Endothelial cell of umbilical vein (primary cell): ENCODE measurements at regions not wholly inside any gene's neighbourhood (a gene's known extent, or its start where the extent isn't known, plus 50 kb on each side); places are given as distances from the start of the nearest gene placed in this dataset.

Experiments
- BruUV-seq: library from RNA; stranded (reverse); fragments of 400-500 nt; replicated peaks from 2 replicates; lab custom pipeline; 2021; lab: Mats Ljungman, UMichigan
- CTCF ChIA-PET: fragments of 300-600, 350-600 bp; sonication (Branson Sonifier 250); formaldehyde crosslinking; loops from one replicate; lab custom pipeline; 2021; ENCODE audit warnings: antibody characterized with exemption, inconsistent platforms; lab: Charles Lee
- POLR2A ChIA-PET: fragments of 300-600, 350-600 bp; sonication (Branson Sonifier 250); formaldehyde crosslinking; loops from one replicate; lab custom pipeline; 2021; ENCODE audit warnings: antibody characterized with exemption, inconsistent platforms; lab: Charles Lee
- DNase-seq: peaks from one replicate; pipeline ENCODE4 v3.0.0-alpha.2; 2011; ENCODE audit warnings: low read depth, low spot score
- FAIRE-seq: peaks from 2 replicates; lab custom pipeline; 2011; peaks lifted over from hg19 to GRCh38; lab: Jason Lieb, UNC
- H2AFZ ChIP-seq: 2 replicates; pipeline ENCODE4 v1.6.0; 2012; ENCODE audit warnings: low read depth, low read length, control low read depth, inconsistent platforms
- H3K27ac ChIP-seq: 2 replicates; pipeline ENCODE4 v1.5.1; 2011; ENCODE audit warnings: low read depth, mild to moderate bottlenecking, control low read depth, low read length, moderate library complexity; ENCODE audit not compliant: insufficient read depth
- H3K27me3 ChIP-seq, 2 experiments: 2 replicates each; pipeline versions ENCODE4 v1.6.0 to v1.6.1; 2011; ENCODE audit warnings: low read length in 2 of 2, mixed read lengths in 1 of 2; ENCODE audit not compliant: control insufficient read depth in 2 of 2, insufficient read depth in 2 of 2
- H3K36me3 ChIP-seq, 2 experiments: 2 replicates in 1 of 2; 3 replicates in 1 of 2; pipeline ENCODE4 v1.5.1; 2011; ENCODE audit warnings: low read length in 2 of 2, mild to moderate bottlenecking in 1 of 2, moderate library complexity in 1 of 2; ENCODE audit not compliant: control insufficient read depth in 2 of 2, insufficient read depth in 2 of 2; ENCODE audit errors: extremely low read depth in 1 of 2
- H3K4me1 ChIP-seq: 3 replicates; pipeline ENCODE4 v1.5.1; 2011; ENCODE audit warnings: mild to moderate bottlenecking, low read length; ENCODE audit not compliant: control insufficient read depth, insufficient read depth; ENCODE audit errors: extremely low read depth
- H3K4me2 ChIP-seq: 2 replicates; pipeline ENCODE4 v1.6.1; 2011; ENCODE audit warnings: low read length, control low read depth, mixed read lengths; ENCODE audit not compliant: insufficient read depth
- H3K4me3 ChIP-seq, 3 experiments: fragments of 200-600 bp in 1 of 3; sonication (generic), shearing (Covaris generic) in 1 of 3; replicated peaks in 1 of 3; 2 replicates each; pipeline ENCODE4 v1.5.1; 2011 to 2016; ENCODE audit warnings: control low read depth in 3 of 3, low read length in 3 of 3, mild to moderate bottlenecking in 2 of 3, inconsistent platforms in 1 of 3, low read depth in 1 of 3, moderate library complexity in 1 of 3; ENCODE audit not compliant: insufficient read depth in 1 of 3
- H3K79me2 ChIP-seq: 2 replicates; pipeline ENCODE4 v1.6.0; 2012; ENCODE audit warnings: low read length, inconsistent platforms; ENCODE audit not compliant: control insufficient read depth, insufficient read depth
- H3K9ac ChIP-seq: replicated peaks from 2 replicates; pipeline ENCODE3; 2011; ENCODE audit warnings: low read length, control low read depth; ENCODE audit not compliant: insufficient read depth; ENCODE audit errors: extremely low read depth
- H3K9me1 ChIP-seq: replicated peaks from 3 replicates; pipeline ENCODE4 v1.6.0; 2011; ENCODE audit warnings: mild to moderate bottlenecking, low read length; ENCODE audit not compliant: control insufficient read depth, insufficient read depth; ENCODE audit errors: extremely low read depth
- H3K9me3 ChIP-seq: replicated peaks from 2 replicates; pipeline ENCODE4 v1.5.1; 2012; ENCODE audit warnings: low read length, inconsistent platforms; ENCODE audit not compliant: control insufficient read depth, insufficient read depth
- H4K20me1 ChIP-seq: replicated peaks from 2 replicates; pipeline ENCODE3; 2011; ENCODE audit warnings: mild to moderate bottlenecking, low read length; ENCODE audit not compliant: control insufficient read depth, insufficient read depth; ENCODE audit errors: extremely low read depth
- CTCF ChIP-seq, 2 donors: IDR thresholded peaks; 1 replicate in 1 of 2; 2 replicates in 1 of 2; pipeline ENCODE4 v1.5.1; 2011; ENCODE audit warnings: low read length in 2 of 2, mild to moderate bottlenecking in 2 of 2, moderate library complexity in 2 of 2, control low read depth in 1 of 2, inconsistent platforms in 1 of 2, low read depth in 1 of 2; ENCODE audit not compliant: insufficient read depth in 1 of 2; ENCODE audit errors: extremely low read depth in 1 of 2
- EZH2 ChIP-seq: IDR thresholded peaks from 2 replicates; pipeline ENCODE4 v1.6.1; 2012; ENCODE audit warnings: borderline replicate concordance, low read depth, mild to moderate bottlenecking, moderate library complexity, low read length, inconsistent platforms; ENCODE audit not compliant: severe bottlenecking
- FOS ChIP-seq: IDR thresholded peaks from 2 replicates; pipeline ENCODE4 v1.6.1; 2011; ENCODE audit warnings: mild to moderate bottlenecking, low read length, moderate library complexity, borderline replicate concordance; ENCODE audit not compliant: insufficient read depth
- GATA2 ChIP-seq: IDR thresholded peaks from 2 replicates; pipeline ENCODE4 v1.7.0; 2011; ENCODE audit warnings: low read depth, mild to moderate bottlenecking, moderate library complexity, mixed read lengths, low read length; ENCODE audit not compliant: insufficient read length, insufficient read depth
- JUN ChIP-seq: IDR thresholded peaks from 2 replicates; pipeline ENCODE4 v1.6.1; 2011; ENCODE audit warnings: borderline replicate concordance, low read depth; ENCODE audit not compliant: insufficient read length, insufficient read depth
- MAX ChIP-seq: IDR thresholded peaks from 2 replicates; pipeline ENCODE4 v1.6.1; 2011; ENCODE audit not compliant: insufficient read depth, insufficient read length
- MYC ChIP-seq: IDR thresholded peaks from one replicate; pipeline ENCODE4 v1.6.1; 2011; ENCODE audit warnings: mild to moderate bottlenecking, low read depth, low read length
- POLR2A ChIP-seq: IDR thresholded peaks from 2 replicates; pipeline ENCODE4 v1.6.1; 2012; ENCODE audit warnings: low read depth, mild to moderate bottlenecking, control low read depth, low read length
- POLR2AphosphoS5 ChIP-seq: IDR thresholded peaks from 2 replicates; pipeline ENCODE4 v1.6.1; 2012; ENCODE audit warnings: low read depth, mild to moderate bottlenecking, control low read depth, low read length, moderate library complexity; ENCODE audit not compliant: insufficient read depth
- dilution Hi-C: fragments of 300-500 bp; cut with MboI; formaldehyde crosslinking; loops from one replicate; pipeline ENCODE4 v1.15.0; 2019; ENCODE audit warnings: low sequenced_read_pairs; ENCODE audit not compliant: extremely low pct_ligation_motif_present
- intact Hi-C: fragments of 100-400 bp; cut with micrococcal nuclease; formaldehyde crosslinking; loops from one replicate; pipeline ENCODE4 v1.10.0; 2022

- H4K20me1 ChIP-seq: no peaks in the 10 kb centered on the region
- TF ChIP-seq MAX: no peak
- TF ChIP-seq POLR2AphosphoS5: no peak
- no peak for TF ChIP-seq EZH2
- no peak for TF ChIP-seq MYC
- TF ChIP-seq POLR2A: no peak
- TF ChIP-seq JUN: no peak
- no peak for TF ChIP-seq FOS
- no peak for TF ChIP-seq GATA2
- no peak for TF ChIP-seq CTCF (IDR thresholded peaks at IDR 0.05; ENCODE audit: extremely low read depth in 1 of 2, insufficient read depth in 1 of 2, low read depth in 1 of 2, low read length in 2 of 2)
- no peaks in the 10 kb centered on the region for H3K9me1 ChIP-seq
- H2AFZ ChIP-seq: no peak overlapping the region
- H3K4me3 ChIP-seq: no peak overlapping the region
- H3K36me3 ChIP-seq: no peaks in the 10 kb centered on the region
- H3K4me1 ChIP-seq: no peaks in the 10 kb centered on the region
- H3K27me3 ChIP-seq: no peaks in the 10 kb centered on the region
- ChIA-PET CTCF (no interaction called here), POLR2A (no interaction called here)
- BruUV-seq: no TSS peak
- H3K79me2 ChIP-seq: no peaks in the 10 kb centered on the region
- no peak overlapping the region for H3K27ac ChIP-seq
- H3K9ac ChIP-seq: no peak overlapping the region
- FAIRE-seq (no peak), DNase-seq (no peak)
- dilution Hi-C loops (no loop called here), intact Hi-C loops (no loop called here)
- no peak overlapping the region for H3K4me2 ChIP-seq
- peaks cover 2% of the 10 kb centered on the region for H3K9me3 ChIP-seq
Observed at GRCh38 chr11:70842256-70842655, 410.1 kb downstream of the SHANK2 start.
